GM21737 (cell line): ENCODE measurements at regions not wholly inside any gene's neighbourhood (a gene's known extent, or its start where the extent isn't known, plus 50 kb on each side); places are given as distances from the start of the nearest gene placed in this dataset.

Source experiments
- ATAC-seq: cut with Tn5 transposase; IDR thresholded peaks from one replicate; pipeline ENCODE4 v1.9.1; 2021; ENCODE audit warnings: mild to moderate bottlenecking, moderate library complexity; ENCODE audit not compliant: unreplicated experiment

DNA sequence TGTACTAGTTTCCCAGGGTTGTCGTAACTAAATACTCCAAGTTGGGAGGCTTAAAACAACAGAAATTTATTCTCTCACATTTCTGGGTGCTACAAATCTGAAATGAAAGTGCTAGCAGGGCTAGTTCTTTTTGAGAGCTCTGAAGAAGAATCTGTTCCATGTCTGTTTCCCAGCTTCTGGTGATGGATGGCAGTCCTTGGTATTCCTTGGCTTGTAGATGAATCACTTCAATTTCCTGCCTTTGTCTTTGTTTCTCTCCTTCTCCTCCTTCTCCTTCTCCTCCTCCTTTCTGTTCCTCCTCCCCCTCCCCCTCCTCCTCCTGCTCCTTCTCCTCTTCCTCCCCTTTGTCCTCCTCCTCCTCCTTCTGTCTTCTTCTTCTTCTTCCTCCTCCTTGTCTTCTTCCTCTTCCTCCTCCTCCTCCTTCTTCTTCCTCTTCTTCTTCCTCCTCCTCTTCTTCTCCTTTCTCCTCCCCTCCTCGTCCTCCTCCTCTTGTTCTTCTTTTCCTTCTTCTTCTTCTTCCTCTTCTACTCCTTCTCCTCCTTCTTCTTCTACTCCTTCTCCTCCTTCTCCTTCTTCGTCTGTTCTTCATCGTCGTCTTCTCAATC lies 104.7 kb upstream of the ANKRD55 start:
- no peak for ATAC-seq

DNA sequence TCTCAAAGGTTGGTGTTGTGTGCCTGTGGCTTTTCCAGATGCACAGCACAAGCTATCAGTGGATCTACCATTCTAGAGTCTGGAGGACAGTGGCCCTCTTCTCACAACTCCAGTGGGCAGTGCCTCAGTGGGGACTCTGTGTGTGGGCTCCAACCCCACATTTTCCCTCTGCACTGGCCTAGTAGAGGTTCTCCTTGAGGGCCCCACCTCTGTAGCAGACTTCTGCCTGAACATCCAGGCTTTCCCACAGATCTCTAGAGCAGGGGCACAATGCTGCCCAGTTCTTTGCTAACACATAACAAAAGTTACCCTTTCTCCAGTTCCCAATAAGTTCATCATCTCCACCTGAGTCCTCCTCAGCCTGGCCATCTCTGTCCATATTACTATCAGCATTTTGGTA lies 102.1 kb upstream of the ANKRD55 start:
- no peak for ATAC-seq

DNA sequence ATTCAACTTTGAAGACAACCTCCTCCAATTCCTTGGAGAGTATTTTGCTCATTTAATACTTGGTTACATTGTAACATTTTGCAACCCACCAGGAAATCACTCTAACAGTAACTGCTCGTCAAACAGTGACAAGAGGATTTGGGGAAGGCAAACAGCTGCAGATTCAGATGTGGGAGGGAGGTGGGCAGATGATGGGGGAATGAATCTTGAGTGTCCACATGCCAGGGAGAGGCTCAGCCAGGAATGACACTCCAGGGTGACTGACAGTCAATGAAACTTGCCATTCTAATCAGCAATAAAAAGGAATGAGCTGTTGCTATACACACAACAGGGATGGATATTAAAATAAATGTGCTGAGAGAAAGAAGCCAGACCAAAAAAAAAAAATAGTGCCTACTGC lies 97.7 kb upstream of the ANKRD55 start:
- no peak for ATAC-seq

DNA sequence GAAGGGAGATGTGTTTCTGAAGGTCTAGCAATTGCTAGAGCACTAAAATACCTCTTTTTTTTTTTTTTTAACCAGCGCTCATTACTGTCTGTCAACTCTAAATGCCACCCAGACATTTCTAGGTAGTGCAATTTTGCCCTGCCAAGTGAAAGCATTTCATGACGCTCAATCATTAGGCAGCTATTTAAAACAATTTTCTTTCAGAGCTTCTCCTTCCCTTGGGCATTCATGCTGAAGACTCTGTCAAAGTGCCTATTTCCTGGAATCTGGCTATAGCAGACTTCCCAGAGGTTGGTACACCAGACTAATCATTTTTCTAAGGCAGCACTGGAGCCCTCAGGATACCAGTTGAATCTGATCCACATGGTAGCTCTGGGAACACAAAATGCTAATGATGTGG lies 97.0 kb upstream of the ANKRD55 start:
- ATAC-seq, result no peak

DNA sequence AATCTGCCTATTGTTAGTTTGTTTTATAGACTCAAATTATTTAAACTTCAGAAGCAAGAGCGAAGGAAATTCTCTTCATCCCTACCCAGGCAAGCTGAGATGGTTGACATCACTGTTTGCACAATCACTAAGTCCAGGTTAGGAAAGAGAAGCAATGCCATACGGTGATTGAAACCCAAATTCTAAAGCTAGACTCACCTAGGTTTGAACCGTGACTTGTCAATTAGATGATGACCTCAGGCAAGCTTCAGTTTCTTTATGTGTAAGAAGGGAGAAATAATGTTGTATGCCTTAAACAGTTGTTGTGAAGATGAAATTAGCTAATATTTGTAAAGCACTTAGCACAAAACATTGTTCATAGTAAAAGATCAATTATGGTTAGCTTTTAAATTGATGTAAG lies 96.5 kb upstream of the ANKRD55 start:
- ATAC-seq, result peak; percentile 49

DNA sequence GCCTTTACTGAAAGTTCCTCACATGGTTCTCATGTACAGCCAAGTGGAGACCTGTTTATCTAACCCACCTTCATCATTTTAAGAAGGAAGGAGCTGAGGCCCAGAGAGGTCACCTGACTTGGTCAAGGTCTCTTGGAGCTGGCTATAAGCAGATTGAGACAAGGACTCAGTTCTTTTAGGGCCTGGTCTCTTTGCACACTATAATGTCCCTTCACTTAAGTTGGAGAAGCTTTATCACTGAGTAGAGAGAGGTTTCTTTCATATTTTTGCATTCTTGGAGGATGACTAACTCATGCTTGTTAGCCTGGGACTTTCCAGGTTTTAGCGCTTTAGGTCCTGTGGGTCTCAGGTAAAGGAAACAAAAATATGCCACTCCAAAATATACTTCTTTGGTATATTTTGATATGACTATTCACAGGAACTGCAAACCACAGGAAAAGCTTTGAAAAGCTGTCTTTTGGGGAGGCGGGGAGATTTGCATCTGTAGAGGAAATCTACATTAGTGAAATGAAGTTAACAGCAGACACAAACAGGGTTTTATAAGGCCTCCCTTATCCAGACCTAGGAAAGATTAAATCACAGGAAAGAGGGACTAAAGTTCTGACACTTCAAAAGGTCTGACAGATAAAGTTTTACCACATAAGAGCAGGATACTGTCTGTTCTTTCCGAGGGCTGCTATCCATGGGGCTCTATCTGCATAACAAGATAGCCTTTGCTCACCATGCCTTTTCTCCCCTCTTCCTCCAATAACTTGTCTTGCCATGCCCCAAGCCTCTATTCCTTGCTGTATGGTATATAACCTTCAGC lies 95.8 kb upstream of the ANKRD55 start:
- ATAC-seq, result peak; percentile 44

DNA sequence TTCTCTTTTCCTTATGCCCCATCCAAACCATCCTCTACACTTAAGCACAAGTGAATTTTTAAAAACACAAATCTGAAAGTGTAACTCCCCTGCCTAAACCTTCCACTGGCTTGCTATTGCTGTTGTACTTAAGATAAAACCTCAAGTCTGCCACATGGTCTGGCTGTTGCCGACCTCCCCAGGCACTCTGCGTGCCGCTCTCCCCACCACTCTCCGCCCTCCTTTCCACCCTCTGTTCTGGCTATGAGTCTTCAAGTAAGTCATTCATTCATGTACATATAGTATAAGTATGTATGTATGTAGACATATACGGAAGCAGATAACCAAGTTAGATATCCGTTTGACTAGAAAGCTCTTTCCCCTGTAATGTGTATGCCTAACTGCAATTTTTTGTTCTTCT lies 94.7 kb upstream of the ANKRD55 start:
- peak; percentile 63 for ATAC-seq

DNA sequence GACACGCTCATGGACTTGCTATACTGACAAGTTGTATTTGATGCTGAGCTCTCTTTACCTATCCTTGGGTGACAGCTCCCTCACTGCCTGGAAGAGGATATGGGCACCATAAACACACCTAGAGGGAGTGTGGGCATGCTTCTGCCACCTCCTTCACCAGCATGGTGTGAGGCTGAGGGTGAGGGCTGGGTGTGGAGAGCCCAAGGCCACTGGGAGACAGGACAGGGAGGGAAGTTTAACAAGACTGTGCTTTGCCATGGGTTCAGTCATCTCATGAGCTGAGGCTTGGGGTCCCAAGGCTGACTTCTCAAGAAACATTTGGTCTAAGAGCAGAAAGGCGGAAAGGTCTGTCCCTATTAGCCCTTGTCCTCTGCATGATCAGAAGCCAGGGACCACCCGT lies 93.6 kb upstream of the ANKRD55 start:
- no peak for ATAC-seq

DNA sequence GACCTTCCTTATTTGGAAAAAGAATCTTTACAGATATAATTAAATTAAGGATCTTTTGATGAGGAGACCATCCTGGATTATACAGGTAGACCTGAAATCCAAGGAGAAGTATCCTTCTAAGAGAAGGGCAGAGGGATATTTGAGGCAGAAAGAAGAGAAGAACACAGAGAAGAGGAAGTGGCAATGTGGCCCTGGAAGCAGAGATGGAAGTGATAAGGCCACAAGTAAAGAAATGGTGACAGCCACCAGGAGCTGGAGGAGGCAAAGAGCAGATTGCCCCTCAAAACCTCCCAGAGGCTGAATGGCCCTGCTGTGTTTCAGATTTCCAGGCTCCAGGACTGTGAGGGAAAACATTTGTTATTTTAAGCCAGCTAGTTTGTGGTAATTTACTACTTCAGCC lies 93.0 kb upstream of the ANKRD55 start:
- ATAC-seq, result no peak

DNA sequence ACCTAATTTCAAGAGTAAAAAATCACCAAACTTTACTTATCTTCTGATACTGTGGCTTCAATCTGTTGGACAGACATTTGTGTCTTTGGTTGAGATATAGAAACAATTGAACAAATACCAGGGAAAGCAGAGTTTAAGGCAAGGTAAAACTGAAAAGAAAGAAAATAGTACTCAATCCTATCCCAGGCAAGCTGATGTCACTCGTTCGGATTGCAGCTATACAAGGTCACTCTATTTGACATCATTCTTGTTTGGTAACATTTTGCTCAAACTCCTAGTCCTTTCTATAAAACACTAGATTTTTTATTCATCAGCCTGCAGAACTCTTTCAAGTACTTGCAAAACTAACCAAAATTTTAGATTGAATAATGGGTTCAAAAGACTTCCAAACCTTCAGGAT lies 91.9 kb upstream of the ANKRD55 start:
- no peak for ATAC-seq

DNA sequence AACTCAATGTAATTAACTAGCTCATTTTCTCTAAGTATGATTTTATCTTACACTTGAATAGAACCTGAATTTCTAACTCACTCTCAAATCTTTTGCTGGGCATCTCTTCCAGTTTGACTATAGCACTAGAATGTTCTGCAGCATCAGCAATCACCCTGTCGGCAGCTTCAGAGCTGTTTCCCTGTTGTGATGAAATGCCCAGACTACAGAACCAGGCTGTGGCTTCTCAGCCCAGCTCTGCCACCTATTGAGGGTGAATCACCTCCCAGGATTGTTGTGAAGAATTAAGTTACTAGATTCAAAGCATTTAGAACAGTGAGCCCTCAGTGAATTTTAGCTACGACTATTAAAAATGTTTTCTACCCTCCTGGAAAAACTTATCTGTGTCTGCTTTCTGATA lies 90.4 kb upstream of the ANKRD55 start:
- no peak for ATAC-seq

DNA sequence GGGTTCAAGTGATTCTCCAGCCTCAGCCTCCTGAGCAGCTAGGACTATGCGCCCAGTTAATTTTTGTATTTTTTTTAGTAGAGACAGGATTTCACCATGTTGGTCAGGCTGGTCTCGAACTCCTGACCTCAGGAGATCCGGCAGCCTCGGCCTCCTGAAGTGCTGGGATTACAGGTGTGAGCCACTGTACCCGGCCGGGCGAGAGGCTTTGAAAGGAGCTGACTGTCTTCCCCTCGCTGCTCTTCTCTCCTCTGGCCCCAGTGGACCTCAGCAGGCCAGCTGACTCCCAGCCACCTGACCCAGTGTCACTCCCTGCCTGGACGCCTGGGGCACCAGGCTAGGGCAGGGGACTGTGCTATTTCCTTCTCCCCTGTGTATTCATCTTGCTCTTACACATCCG lies 89.5 kb upstream of the ANKRD55 start:
- no peak for ATAC-seq

DNA sequence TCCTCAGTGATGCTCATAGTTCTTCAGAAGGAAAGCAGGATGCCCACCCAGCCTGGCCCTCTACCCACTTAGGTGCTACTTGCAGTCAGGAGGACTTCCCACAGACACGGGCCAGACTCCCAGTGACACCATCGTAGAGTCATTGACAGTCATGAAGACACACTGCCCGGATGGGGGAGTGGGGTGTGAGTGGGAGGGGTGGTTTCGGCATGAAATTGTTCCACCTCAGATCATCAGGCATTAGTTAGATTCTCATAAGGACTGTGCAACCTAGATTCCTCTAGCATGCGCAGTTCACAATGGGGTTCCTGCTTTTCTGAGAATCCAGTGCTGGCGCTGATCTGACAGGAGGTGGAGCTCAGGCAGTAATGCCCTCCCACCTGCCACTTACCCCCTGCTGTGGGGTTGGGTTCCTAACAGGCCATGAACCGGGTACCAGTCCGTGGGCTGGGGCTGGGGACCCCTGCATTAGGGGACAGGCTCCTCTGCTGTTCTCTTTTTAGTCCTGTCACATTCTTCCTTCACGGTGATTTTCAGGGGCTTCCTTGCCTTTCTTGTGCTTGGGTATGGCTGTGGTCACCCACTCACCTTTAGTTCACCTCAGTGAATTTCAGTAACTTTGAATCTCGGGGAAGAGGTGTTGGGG lies 88.2 kb upstream of the ANKRD55 start:
- no peak for ATAC-seq

DNA sequence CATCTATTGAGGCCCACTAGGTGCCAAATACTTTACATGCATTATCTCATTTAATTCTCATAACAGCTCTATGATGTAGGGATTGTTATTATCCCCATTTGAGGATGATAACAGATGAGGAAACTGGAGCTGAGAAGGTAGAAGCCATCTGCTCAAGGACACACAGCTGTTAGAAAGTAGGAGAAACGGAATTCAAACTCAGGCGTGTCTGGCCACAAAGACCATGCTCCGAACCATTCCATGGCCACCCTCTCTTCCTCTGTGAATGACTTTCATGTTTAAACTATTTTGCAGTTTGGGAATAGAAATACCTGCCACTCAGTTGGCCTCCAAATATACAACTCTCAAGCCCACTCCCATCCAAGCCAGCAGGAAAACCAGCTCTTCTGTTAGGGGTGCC lies 87.6 kb upstream of the ANKRD55 start:
- no peak for ATAC-seq

DNA sequence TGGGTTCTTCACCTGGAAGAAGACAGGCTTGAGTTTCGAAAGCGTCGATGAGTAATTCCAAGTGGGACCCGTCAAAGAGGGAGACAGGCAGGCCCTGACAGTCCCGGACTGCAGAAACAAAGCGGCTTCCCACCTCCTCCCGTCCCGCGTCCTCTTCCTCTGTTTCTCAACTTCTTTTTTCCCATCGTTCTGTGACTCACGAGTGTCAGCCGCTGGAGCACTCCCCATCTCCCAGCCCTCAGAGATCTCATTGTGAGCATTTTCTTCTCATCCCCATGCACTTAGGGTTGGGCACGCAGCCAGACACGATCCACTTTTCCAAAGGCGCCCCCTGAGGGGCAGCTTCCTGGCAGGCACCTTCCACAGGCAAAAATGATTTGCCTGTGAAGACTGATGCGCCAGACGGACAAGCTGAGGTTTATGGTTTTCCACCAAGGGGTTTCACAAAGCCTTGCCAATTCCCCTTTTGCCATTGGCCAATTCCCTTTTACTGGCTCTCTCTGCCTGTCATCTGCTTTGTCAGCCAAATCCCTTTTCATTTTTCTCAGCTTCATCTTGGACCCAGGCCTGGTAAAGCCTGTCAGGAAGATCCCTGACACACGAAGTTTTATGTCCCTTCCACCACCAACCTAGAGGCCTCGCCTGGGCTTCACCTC lies 86.5 kb upstream of the ANKRD55 start:
- no peak for ATAC-seq

DNA sequence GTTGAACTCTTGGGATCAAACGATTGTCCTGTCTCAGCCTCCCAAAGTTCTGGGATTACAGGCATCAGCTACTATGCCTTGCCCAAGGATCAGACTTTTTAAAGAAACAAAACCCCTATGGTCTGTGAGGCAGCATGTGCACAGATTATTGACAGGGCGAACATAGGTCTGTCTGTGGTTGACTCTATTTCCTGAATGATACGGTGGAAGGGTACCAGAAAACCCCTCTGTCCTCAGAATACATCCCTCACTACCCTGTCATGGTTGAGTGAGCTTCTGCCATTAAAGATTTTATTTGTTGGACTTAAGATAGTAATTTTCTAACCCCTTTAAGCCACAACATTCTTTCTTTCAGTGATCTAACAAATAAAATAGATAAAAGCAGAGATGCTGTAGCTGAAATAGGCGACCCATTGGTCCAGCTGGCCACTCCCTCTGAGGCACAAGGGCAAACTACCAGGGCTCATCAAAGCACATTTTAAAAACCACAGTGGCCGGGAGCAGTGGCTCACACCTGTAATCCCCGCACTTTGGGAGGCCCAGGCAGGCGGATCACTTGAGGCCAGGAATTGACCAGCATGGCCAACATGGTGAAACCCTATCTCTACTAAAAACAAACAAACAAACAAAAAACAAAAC lies 84.9 kb upstream of the ANKRD55 start:
- no peak for ATAC-seq

DNA sequence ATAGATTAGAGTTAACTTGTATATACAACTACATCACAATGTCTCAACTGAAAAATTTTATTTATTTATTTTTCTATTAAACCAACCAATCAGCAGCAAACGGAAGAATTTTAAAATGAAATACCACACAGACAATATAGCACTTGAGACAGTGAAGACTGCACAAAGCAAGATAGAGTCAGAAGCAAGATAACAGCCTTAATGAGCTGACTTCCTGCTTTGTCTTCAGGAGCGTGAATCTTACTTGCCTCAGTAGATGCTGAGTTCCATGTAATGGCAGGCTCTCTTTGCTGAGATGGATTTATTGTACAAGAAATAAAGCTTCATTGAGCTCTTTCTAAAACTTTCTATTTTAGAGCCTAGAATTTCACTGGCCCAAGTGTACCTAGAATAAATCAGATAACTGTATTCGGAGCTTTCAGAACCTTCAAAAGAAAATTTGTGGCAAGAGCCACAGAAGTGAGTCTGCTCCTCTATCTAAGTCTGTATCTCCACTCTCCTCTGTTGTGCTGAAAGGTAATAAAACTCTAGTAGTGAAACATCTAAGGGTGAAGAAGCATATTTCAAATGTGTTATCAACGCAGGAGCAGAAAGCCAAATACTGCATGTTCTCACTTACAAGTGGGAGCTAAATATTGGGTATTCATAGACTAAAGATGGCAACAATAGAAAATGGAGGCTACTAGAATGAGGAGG lies 83.3 kb upstream of the ANKRD55 start:
- no peak for ATAC-seq

DNA sequence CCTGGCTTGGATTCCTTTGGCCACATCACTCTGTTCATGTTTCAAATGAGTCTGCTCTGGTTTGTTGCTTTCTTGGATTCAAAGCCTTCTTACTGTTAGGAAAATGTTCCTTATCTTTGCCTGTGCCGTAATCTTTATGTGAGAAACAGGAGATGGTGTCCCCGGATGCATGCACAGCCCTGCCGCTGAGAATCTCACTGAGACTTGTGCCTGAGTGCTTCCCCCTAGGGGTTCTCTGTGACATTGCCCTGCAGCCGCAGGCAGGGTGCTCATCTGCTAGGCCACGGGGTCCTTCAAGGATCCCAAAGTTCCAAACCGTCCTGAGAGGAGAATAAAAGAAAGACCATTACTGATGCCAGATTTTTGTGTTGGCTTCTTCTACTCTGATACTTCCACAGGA lies 81.4 kb upstream of the ANKRD55 start:
- no peak for ATAC-seq

DNA sequence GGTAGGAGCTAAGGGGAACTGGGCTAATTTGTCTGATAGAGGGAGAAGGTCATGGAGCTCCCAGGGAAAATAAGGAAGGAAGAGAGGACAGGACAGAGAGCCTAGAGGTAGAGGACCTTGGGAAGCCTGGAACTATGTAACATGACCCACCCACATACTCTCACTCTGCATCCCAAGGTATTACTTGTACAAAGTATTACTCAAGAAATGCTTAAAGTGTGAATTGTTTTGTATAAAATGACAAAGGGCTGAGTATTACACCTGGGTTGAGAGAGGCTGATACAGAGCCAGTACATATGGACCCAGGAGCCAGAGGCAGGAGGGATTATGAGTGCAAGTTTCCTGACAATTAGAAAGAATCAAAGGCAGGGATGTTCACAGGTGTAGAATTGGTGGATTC lies 80.5 kb upstream of the ANKRD55 start:
- no peak for ATAC-seq

DNA sequence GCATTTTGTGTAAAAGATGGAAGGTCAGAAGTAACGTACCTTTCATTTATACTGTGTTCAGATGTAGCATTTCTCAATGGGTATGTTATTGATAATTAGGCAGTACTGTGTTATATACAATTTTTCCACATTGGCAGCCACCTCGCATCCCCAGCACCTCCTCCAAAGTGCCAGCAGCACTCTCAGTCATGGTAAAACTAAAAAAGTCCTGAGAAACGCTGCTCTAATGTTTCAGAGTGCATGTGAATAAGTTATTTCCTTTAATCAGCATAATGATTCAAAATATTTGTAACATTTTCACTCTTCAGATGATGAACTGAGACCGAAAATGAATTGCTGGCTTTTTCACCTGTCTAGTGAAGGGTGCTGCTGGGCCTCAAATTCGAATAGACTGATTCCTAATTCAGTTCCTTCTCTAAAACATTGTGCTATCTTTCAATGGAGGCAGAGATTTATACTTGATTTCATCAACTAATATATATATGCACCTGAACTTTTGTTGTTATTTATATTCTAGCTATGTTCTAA lies 79.9 kb upstream of the ANKRD55 start:
- no peak for ATAC-seq
